IPS-15b (cell line): ENCODE measurements at regions not wholly inside any gene's neighbourhood (a gene's known extent, or its start where the extent isn't known, plus 50 kb on each side); places are given as distances from the start of the nearest gene placed in this dataset.

ENCODE experiments used
- H3K27me3 ChIP-seq: one replicate; pipeline ENCODE4 v1.6.1; 2013; ENCODE audit warnings: low read length; ENCODE audit not compliant: control insufficient read depth, insufficient read depth
- H3K36me3 ChIP-seq: one replicate; pipeline ENCODE4 v1.6.1; 2013; ENCODE audit warnings: low read length; ENCODE audit not compliant: control insufficient read depth, insufficient read depth
- H3K4me1 ChIP-seq: one replicate; pipeline ENCODE4 v1.6.1; 2013; ENCODE audit warnings: mild to moderate bottlenecking, low read length; ENCODE audit not compliant: control insufficient read depth, insufficient read depth
- H3K4me3 ChIP-seq: one replicate; pipeline ENCODE4 v1.5.1; 2013; ENCODE audit warnings: low read depth, low read length
- H3K9ac ChIP-seq: one replicate; pipeline ENCODE4 v1.6.1; 2013; ENCODE audit warnings: low read depth, mild to moderate bottlenecking, low read length
- H3K9me3 ChIP-seq: one replicate; pipeline ENCODE4 v1.6.1; 2013; ENCODE audit warnings: mild to moderate bottlenecking, low read length; ENCODE audit not compliant: control insufficient read depth, insufficient read depth

GRCh38 chr2:184201246-184201645, 397.1 kb upstream of the ZNF804A start:
- Histone ChIP-seq H3K4me3 (no peak overlapping the region), H3K27me3 (no peaks in the 10 kb centered on the region), H3K9ac (no peak overlapping the region), H3K36me3 (no peaks in the 10 kb centered on the region), H3K9me3 (no peaks in the 10 kb centered on the region), H3K4me1 (peaks cover 6% of the 10 kb centered on the region)

GRCh38 chr2:184203661-184204060, 394.7 kb upstream of the ZNF804A start:
- H3K27me3 ChIP-seq: no peaks in the 10 kb centered on the region
- H3K9ac ChIP-seq: no peak overlapping the region

GRCh38 chr2:184205048-184205596, 393.2 kb upstream of the ZNF804A start:
- H3K4me3 ChIP-seq: no peak overlapping the region
- no peaks in the 10 kb centered on the region for H3K9me3 ChIP-seq
- H3K27me3 ChIP-seq: no peaks in the 10 kb centered on the region
- no peaks in the 10 kb centered on the region for H3K4me1 ChIP-seq
- H3K9ac ChIP-seq: no peak overlapping the region
- no peaks in the 10 kb centered on the region for H3K36me3 ChIP-seq

More at GRCh38 chr2:184203661-184204060, 394.7 kb upstream of the ZNF804A start:
- H3K4me3 ChIP-seq: no peak overlapping the region
- no peaks in the 10 kb centered on the region for H3K4me1 ChIP-seq
- H3K36me3 ChIP-seq: no peaks in the 10 kb centered on the region
- H3K9me3 ChIP-seq: no peaks in the 10 kb centered on the region

DNA sequence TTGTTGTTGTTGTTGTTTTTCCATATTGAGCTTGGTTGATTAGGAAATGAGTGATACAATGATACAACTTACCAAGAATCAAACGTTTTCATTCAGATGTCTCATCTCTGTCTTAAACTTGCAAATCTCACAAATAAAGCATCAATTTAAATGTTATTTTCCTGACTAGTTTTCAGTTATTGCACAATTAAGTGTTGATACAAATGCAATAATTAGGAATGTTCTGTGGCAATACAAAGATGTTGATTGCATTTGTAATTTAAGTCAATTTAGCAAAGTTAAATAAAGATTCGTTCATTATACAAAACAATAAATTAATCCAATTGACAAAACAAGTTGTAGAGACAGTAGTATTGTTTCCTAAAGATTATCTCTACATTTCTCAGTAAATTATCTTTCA, 392.3 kb upstream of the ZNF804A start:
- Histone ChIP-seq H3K36me3 (no peaks in the 10 kb centered on the region), H3K9me3 (no peaks in the 10 kb centered on the region), H3K4me3 (no peak overlapping the region), H3K9ac (no peak overlapping the region), H3K27me3 (no peaks in the 10 kb centered on the region), H3K4me1 (no peaks in the 10 kb centered on the region)

GRCh38 chr2:184210329-184210728, 388.0 kb upstream of the ZNF804A start:
- Histone ChIP-seq H3K9ac (no peak overlapping the region), H3K4me3 (no peak overlapping the region), H3K9me3 (no peaks in the 10 kb centered on the region), H3K4me1 (no peaks in the 10 kb centered on the region), H3K27me3 (no peaks in the 10 kb centered on the region), H3K36me3 (no peaks in the 10 kb centered on the region)

DNA sequence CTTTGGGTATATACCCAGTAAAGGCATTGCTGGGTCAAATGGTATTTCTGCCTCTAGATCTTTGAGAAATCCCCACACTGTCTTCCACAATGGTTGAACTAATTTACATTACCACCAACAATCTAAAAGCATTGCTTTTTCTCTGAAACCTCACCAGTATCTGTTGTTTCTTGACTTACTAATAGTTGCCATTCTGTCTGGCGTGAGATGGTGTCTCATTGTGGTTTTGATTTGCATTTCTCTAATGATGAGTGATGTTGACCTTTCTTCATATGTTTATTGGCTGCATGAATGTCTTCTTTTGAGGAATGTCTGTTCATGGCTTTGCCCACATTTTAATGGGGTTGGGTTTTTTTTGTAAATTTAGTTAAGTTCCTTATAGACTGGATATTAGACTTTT, 382.6 kb upstream of the ZNF804A start:
- Histone ChIP-seq H3K4me1 (no peaks in the 10 kb centered on the region), H3K9ac (no peak overlapping the region), H3K4me3 (no peak overlapping the region), H3K36me3 (no peaks in the 10 kb centered on the region), H3K9me3 (no peaks in the 10 kb centered on the region), H3K27me3 (no peaks in the 10 kb centered on the region)

GRCh38 chr2:184256611-184257010, 341.7 kb upstream of the ZNF804A start:
- Histone ChIP-seq H3K4me1 (no peaks in the 10 kb centered on the region), H3K9ac (no peak overlapping the region), H3K9me3 (no peaks in the 10 kb centered on the region), H3K36me3 (no peaks in the 10 kb centered on the region), H3K27me3 (no peaks in the 10 kb centered on the region), H3K4me3 (no peak overlapping the region)

DNA sequence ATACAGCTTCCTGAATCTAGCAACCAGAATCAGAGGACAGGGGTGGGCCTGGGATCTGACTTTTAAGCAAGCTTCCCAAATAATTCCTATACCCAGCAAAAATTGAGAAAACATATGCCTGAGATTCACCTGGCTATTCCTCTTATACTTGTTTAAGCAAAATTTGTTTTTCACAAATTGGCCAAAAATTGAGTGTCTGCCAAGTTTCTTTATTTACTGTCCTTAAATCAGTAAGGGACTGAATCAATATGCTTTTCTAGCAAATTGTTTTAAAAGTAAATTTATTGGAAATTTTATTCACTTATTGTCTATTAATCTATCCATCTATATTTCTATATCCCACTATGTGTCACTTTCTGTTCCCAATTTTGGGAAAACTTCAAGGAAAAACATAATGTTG, 337.0 kb upstream of the ZNF804A start:
- H3K27me3 ChIP-seq: no peaks in the 10 kb centered on the region
- no peak overlapping the region for H3K4me3 ChIP-seq
- H3K36me3 ChIP-seq: no peaks in the 10 kb centered on the region
- no peak overlapping the region for H3K9ac ChIP-seq
- H3K9me3 ChIP-seq: no peaks in the 10 kb centered on the region
- no peaks in the 10 kb centered on the region for H3K4me1 ChIP-seq

GRCh38 chr2:184261818-184262217, 336.5 kb upstream of the ZNF804A start:
- no peaks in the 10 kb centered on the region for H3K4me1 ChIP-seq
- H3K9ac ChIP-seq: no peak overlapping the region

GRCh38 chr2:184268900-184269477, 329.3 kb upstream of the ZNF804A start:
- Histone ChIP-seq H3K36me3 (no peaks in the 10 kb centered on the region), H3K27me3 (no peaks in the 10 kb centered on the region), H3K9me3 (no peaks in the 10 kb centered on the region), H3K4me1 (no peaks in the 10 kb centered on the region), H3K9ac (no peak overlapping the region), H3K4me3 (no peak overlapping the region)

More at GRCh38 chr2:184261818-184262217, 336.5 kb upstream of the ZNF804A start:
- Histone ChIP-seq H3K4me3 (no peak overlapping the region), H3K9me3 (no peaks in the 10 kb centered on the region), H3K27me3 (no peaks in the 10 kb centered on the region), H3K36me3 (no peaks in the 10 kb centered on the region)

GRCh38 chr2:184270660-184271059, 327.7 kb upstream of the ZNF804A start:
- Histone ChIP-seq H3K4me1 (no peaks in the 10 kb centered on the region), H3K9me3 (no peaks in the 10 kb centered on the region), H3K36me3 (no peaks in the 10 kb centered on the region), H3K9ac (no peak overlapping the region), H3K27me3 (no peaks in the 10 kb centered on the region), H3K4me3 (no peak overlapping the region)

GRCh38 chr2:184272056-184272455, 326.3 kb upstream of the ZNF804A start:
- H3K9me3 ChIP-seq: no peaks in the 10 kb centered on the region
- H3K4me1 ChIP-seq: no peaks in the 10 kb centered on the region
- no peaks in the 10 kb centered on the region for H3K36me3 ChIP-seq
- H3K4me3 ChIP-seq: no peak overlapping the region
- H3K9ac ChIP-seq: no peak overlapping the region
- H3K27me3 ChIP-seq: no peaks in the 10 kb centered on the region
